ENCODE measurements at regions not wholly inside any gene's neighbourhood (a gene's known extent, or its start where the extent isn't known, plus 50 kb on each side); places are given as distances from the start of the nearest gene placed in this dataset.

GRCh38 chr2:52542297-52542696 lies 1225.3 kb upstream of the CHAC2 start:
- in situ Hi-C loops (cut with MboI; ENCODE audit: low pct_ligation_motif_present in 1 of 4, low pct_unique_long_range_greater_than_20kb in 1 of 4, low sequenced_read_pairs in 3 of 4) (no loop called here), intact Hi-C loops (cut with DNase I; ENCODE audit: low total_unique reads) (no loop called here)
- TF ChIP-seq EP300 (IDR thresholded peaks at IDR 0.05; ENCODE audit: low read depth) (no peak), POLR2AphosphoS5 (IDR thresholded peaks at IDR 0.05) (no peak), CTCF (IDR thresholded peaks at IDR 0.05) (no peak), POLR2A (IDR thresholded peaks at IDR 0.05) (no peak)
- H3K27me3 ChIP-seq: no peaks in the 10 kb centered on the region
- no peaks in the 10 kb centered on the region for H3K36me3 ChIP-seq
- no peaks in the 10 kb centered on the region for H3K4me1 ChIP-seq
- no peaks in the 10 kb centered on the region for H3K9me3 ChIP-seq
- no peak overlapping the region for H3K4me3 ChIP-seq
- no peak overlapping the region for H3K27ac ChIP-seq
- 89% methylated on average over 10 of the region's 10 CpGs; no CpG with 5 or more reads in 1 of the 2 donors for WGBS, 2 donors (ENCODE audit: low coverage in 1 of 2)
- DNase-seq: no peak

- H3K27ac ChIP-seq: no peak overlapping the region
- no peaks in the 10 kb centered on the region for H3K27me3 ChIP-seq
- 52 to 74% methylated on average over 2 to 6 of the region's 6 CpGs for WGBS, 2 donors (ENCODE audit: low coverage in 1 of 2)
- no peak for DNase-seq
- no peak overlapping the region for H3K4me3 ChIP-seq
- H3K4me1 ChIP-seq: no peaks in the 10 kb centered on the region
- no peaks in the 10 kb centered on the region for H3K36me3 ChIP-seq
- in situ Hi-C loops (cut with MboI; ENCODE audit: low pct_ligation_motif_present in 1 of 4, low pct_unique_long_range_greater_than_20kb in 1 of 4, low sequenced_read_pairs in 3 of 4) (no loop called here), intact Hi-C loops (cut with DNase I; ENCODE audit: low total_unique reads) (no loop called here)
- H3K9me3 ChIP-seq: no peaks in the 10 kb centered on the region
- TF ChIP-seq POLR2A (IDR thresholded peaks at IDR 0.05) (no peak), CTCF (IDR thresholded peaks at IDR 0.05) (no peak), POLR2AphosphoS5 (IDR thresholded peaks at IDR 0.05) (no peak), EP300 (IDR thresholded peaks at IDR 0.05; ENCODE audit: low read depth) (no peak)
Measured at GRCh38 chr2:52539026-52539970, 1228.3 kb upstream of the CHAC2 start.

- no peaks in the 10 kb centered on the region for H3K36me3 ChIP-seq
- intact Hi-C loops (cut with DNase I; ENCODE audit: low total_unique reads): no loop called here
- no peaks in the 10 kb centered on the region for H3K4me1 ChIP-seq
- in situ Hi-C loops (cut with MboI; ENCODE audit: low pct_ligation_motif_present in 1 of 4, low pct_unique_long_range_greater_than_20kb in 1 of 4, low sequenced_read_pairs in 3 of 4): no loop called here
- no peaks in the 10 kb centered on the region for H3K9me3 ChIP-seq
- TF ChIP-seq POLR2A (IDR thresholded peaks at IDR 0.05) (no peak), CTCF (IDR thresholded peaks at IDR 0.05) (no peak), POLR2AphosphoS5 (IDR thresholded peaks at IDR 0.05) (no peak), EP300 (IDR thresholded peaks at IDR 0.05; ENCODE audit: low read depth) (no peak)
- 33% methylated on average over 1 of the region's 1 CpG for WGBS, 2 donors (ENCODE audit: low coverage in 1 of 2)
- DNase-seq: no peak
- no peaks in the 10 kb centered on the region for H3K27me3 ChIP-seq
- no peak overlapping the region for H3K27ac ChIP-seq
- no peak overlapping the region for H3K4me3 ChIP-seq
Measured at GRCh38 chr2:52537588-52537987, 1230.0 kb upstream of the CHAC2 start.

GRCh38 chr2:52536929-52537460 lies 1230.6 kb upstream of the CHAC2 start:
- H3K36me3 ChIP-seq: no peaks in the 10 kb centered on the region
- no peaks in the 10 kb centered on the region for H3K27me3 ChIP-seq
- DNase-seq: no peak
- in situ Hi-C loops (cut with MboI; ENCODE audit: low pct_ligation_motif_present in 1 of 4, low pct_unique_long_range_greater_than_20kb in 1 of 4, low sequenced_read_pairs in 3 of 4) (no loop called here), intact Hi-C loops (cut with DNase I; ENCODE audit: low total_unique reads) (no loop called here)
- no peak overlapping the region for H3K27ac ChIP-seq
- H3K9me3 ChIP-seq: no peaks in the 10 kb centered on the region
- TF ChIP-seq CTCF (IDR thresholded peaks at IDR 0.05): no peak
- TF ChIP-seq POLR2AphosphoS5 (IDR thresholded peaks at IDR 0.05): no peak
- no peaks in the 10 kb centered on the region for H3K4me1 ChIP-seq
- WGBS, 2 donors (ENCODE audit: low coverage in 1 of 2): 73% methylated on average over 3 of the region's 3 CpGs; no CpG with 5 or more reads in 1 of the 2 donors
- no peak overlapping the region for H3K4me3 ChIP-seq

Data from transverse colon (tissue), 4 donors.